Upper lobe of left lung (tissue), 4 donors: ENCODE measurements at regions not wholly inside any gene's neighbourhood (a gene's known extent, or its start where the extent isn't known, plus 50 kb on each side); places are given as distances from the start of the nearest gene placed in this dataset.

Experiments used
- CTCF ChIP-seq, 6 experiments: fragments of 450-650 bp in 4 of 6; fragments of 200-600 bp in 2 of 6; sonication (generic) in 2 of 6; IDR thresholded peaks; one replicate each; pipeline ENCODE4 v1.5.1; 2016 to 2019; ENCODE audit warnings: antibody characterized with exemption in 6 of 6
- EP300 ChIP-seq, 4 donors: sonication (generic); formaldehyde crosslinking; IDR thresholded peaks; one replicate each; pipeline ENCODE4 v1.5.1; 2017; ENCODE audit warnings: antibody characterized with exemption in 4 of 4, control low read depth in 2 of 4
- POLR2AphosphoS5 ChIP-seq, 2 donors: sonication (generic); formaldehyde crosslinking; IDR thresholded peaks; one replicate each; pipeline ENCODE4 v1.5.1; 2017; ENCODE audit warnings: antibody characterized with exemption in 2 of 2

DNA sequence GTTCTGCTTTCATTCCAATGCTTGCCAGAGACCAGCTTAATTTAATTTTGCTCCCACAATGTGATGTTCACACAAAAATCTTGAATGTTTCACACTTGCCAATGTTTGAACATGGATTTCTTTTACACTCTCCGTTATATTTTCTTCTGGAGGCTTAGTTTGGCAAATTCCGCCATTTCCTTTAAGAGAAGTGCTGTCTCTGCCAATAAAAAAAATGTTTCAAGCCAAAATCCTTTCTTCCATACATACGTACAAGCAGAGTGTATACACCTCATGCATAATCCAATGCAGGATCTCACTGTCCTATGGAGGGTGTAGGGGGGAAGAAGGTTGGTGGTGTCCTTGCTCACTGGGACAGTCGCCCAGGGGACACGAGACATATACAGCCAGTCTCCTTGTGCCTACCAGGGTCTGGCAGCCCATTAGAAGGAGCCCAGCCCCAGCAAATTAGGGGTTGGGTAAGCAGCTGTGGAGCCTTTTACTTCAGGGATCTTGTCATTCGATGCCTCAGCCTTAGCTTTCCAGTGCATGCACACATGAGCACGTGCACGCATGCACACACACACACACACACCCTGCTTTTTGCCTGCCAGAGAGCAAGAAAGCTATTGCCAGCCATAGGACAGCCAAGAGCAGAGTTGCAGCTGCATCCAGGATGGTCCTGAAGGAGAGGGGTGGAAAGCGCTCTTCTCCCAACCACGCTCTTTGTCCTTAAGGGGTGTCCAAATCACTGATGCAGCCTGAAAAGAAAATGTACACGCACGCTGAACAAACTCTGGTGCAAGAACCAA lies 208.3 kb downstream of the FOXO1 start:
- TF ChIP-seq EP300 (IDR thresholded peaks at IDR 0.05) = no peak
- TF ChIP-seq CTCF (IDR thresholded peaks at IDR 0.05) = no peak
- TF ChIP-seq POLR2AphosphoS5 (IDR thresholded peaks at IDR 0.05) = no peak
